ENCODE measurements at regions not wholly inside any gene's neighbourhood (a gene's known extent, or its start where the extent isn't known, plus 50 kb on each side); places are given as distances from the start of the nearest gene placed in this dataset.
"Not testable (repeated sequence)": the region's sequence is repeated elsewhere in the genome, so short reads cannot be mapped to it uniquely, and the experiment has no call there.

- Histone ChIP-seq H4K20me1 (ENCODE audit: insufficient read depth) (no peaks in the 10 kb centered on the region), H3K79me2 (ENCODE audit: insufficient read depth, low read length) (no peaks in the 10 kb centered on the region), H3K4me3 (replicated peaks in 1 of 2; ENCODE audit: low read depth in 1 of 2, low read length in 2 of 2) (no peak overlapping the region), H3K27ac (ENCODE audit: low read depth, low read length) (no peak overlapping the region), H3K4me1 (ENCODE audit: control insufficient read depth in 1 of 2, insufficient read depth in 2 of 2, low read length in 2 of 2) (no peaks in the 10 kb centered on the region), H2AFZ (ENCODE audit: low read depth, low read length, poor library complexity, severe bottlenecking) (no peak overlapping the region), H3K9ac (ENCODE audit: low read length) (no peak overlapping the region), H3K9me2 (ENCODE audit: insufficient read depth) (no peaks in the 10 kb centered on the region), H3K4me2 (ENCODE audit: low read length) (no peak overlapping the region), H3K36me3 (ENCODE audit: control insufficient read depth in 1 of 2, insufficient read depth in 2 of 2, low read length in 2 of 2) (no peaks in the 10 kb centered on the region), H3K9me3 (ENCODE audit: control insufficient read depth in 1 of 2, insufficient read depth in 1 of 2, low read depth in 1 of 2, low read length in 2 of 2) (no peaks in the 10 kb centered on the region), H3K27me3 (ENCODE audit: insufficient read depth, low read length) (no peaks in the 10 kb centered on the region)
- RAD21 ChIA-PET (ENCODE audit: low non-redundant PET in 1 of 2, low total read pairs in 2 of 2, uncharacterized antibody in 2 of 2, unreplicated experiment in 2 of 2), result no interaction called here
- ATAC-seq, result no peak
- DNase-seq (ENCODE audit: low read depth, low spot score), result no peak
- intact Hi-C loops (cut with micrococcal nuclease), result no loop called here
- no TSS peak for BruUV-seq (replicated peaks)
- POLR2A ChIA-PET, result no interaction called here
- CTCF ChIA-PET, result no interaction called here
- no peak for TF ChIP-seq EZH2 (IDR thresholded peaks at IDR 0.05)
These were observed 306.4 kb upstream of the POF1B start for GRCh38 chrX:85685843-85686242.

- CTCF ChIA-PET, result no interaction called here
These were observed 287.0 kb upstream of the POF1B start for GRCh38 chrX:85666471-85666870.

GRCh38 chrX:85663970-85664369 is 284.5 kb upstream of the POF1B start:
- H3K36me3 ChIP-seq (ENCODE audit: control insufficient read depth in 1 of 2, insufficient read depth in 2 of 2, low read length in 2 of 2); RAD21 ChIA-PET (ENCODE audit: low non-redundant PET in 1 of 2, low total read pairs in 2 of 2, uncharacterized antibody in 2 of 2, unreplicated experiment in 2 of 2); intact Hi-C loops (cut with micrococcal nuclease); H3K79me2 ChIP-seq (ENCODE audit: insufficient read depth, low read length); POLR2A ChIA-PET; H3K9me2 ChIP-seq (ENCODE audit: insufficient read depth); H3K4me2 ChIP-seq (ENCODE audit: low read length); DNase-seq (ENCODE audit: low read depth, low spot score); H3K27ac ChIP-seq (ENCODE audit: low read depth, low read length); ATAC-seq; H2AFZ ChIP-seq (ENCODE audit: low read depth, low read length, poor library complexity, severe bottlenecking); CTCF ChIA-PET; H3K9ac ChIP-seq (ENCODE audit: low read length); H4K20me1 ChIP-seq (ENCODE audit: insufficient read depth); BruUV-seq (replicated peaks); H3K9me3 ChIP-seq (ENCODE audit: control insufficient read depth in 1 of 2, insufficient read depth in 1 of 2, low read depth in 1 of 2, low read length in 2 of 2); H3K4me1 ChIP-seq (ENCODE audit: control insufficient read depth in 1 of 2, insufficient read depth in 2 of 2, low read length in 2 of 2); H3K27me3 ChIP-seq (ENCODE audit: insufficient read depth, low read length); H3K4me3 ChIP-seq (replicated peaks in 1 of 2; ENCODE audit: low read depth in 1 of 2, low read length in 2 of 2): not testable (repeated sequence)

More at GRCh38 chrX:85666471-85666870, 287.0 kb upstream of the POF1B start:
- H3K36me3 ChIP-seq (ENCODE audit: control insufficient read depth in 1 of 2, insufficient read depth in 2 of 2, low read length in 2 of 2), result no peaks in the 10 kb centered on the region
- no peak overlapping the region for H3K9ac ChIP-seq (ENCODE audit: low read length)
- no peak overlapping the region for H2AFZ ChIP-seq (ENCODE audit: low read depth, low read length, poor library complexity, severe bottlenecking)
- H3K4me1 ChIP-seq (ENCODE audit: control insufficient read depth in 1 of 2, insufficient read depth in 2 of 2, low read length in 2 of 2), result no peaks in the 10 kb centered on the region
- ChIA-PET POLR2A (no interaction called here), RAD21 (ENCODE audit: low non-redundant PET in 1 of 2, low total read pairs in 2 of 2, uncharacterized antibody in 2 of 2, unreplicated experiment in 2 of 2) (no interaction called here)
- intact Hi-C loops (cut with micrococcal nuclease), result no loop called here
- H3K79me2 ChIP-seq (ENCODE audit: insufficient read depth, low read length), result no peaks in the 10 kb centered on the region
- ATAC-seq, result no peak
- no TSS peak for BruUV-seq (replicated peaks)
- H4K20me1 ChIP-seq (ENCODE audit: insufficient read depth), result no peaks in the 10 kb centered on the region
- no peak overlapping the region for H3K27ac ChIP-seq (ENCODE audit: low read depth, low read length)
- TF ChIP-seq ATF3 (IDR thresholded peaks at IDR 0.05) (no peak), SP1 (IDR thresholded peaks at IDR 0.05; ENCODE audit: low read depth) (no peak), ZFX (IDR thresholded peaks at IDR 0.05) (no peak), TCF7L2 (IDR thresholded peaks at IDR 0.05; ENCODE audit: borderline replicate concordance, extremely low read depth, insufficient read depth, insufficient read length) (no peak), FOSL1 (IDR thresholded peaks at IDR 0.05; ENCODE audit: low read depth) (no peak), YY1 (IDR thresholded peaks at IDR 0.05; ENCODE audit: extremely low read depth, insufficient replicate concordance, low read depth, low read length) (no peak), ELF1 (IDR thresholded peaks at IDR 0.05; ENCODE audit: borderline replicate concordance, low read depth) (no peak), ZNF274 (IDR thresholded peaks at IDR 0.05; ENCODE audit: low read depth, low read length) (no peak)
- no peak overlapping the region for H3K4me2 ChIP-seq (ENCODE audit: low read length)
- no peaks in the 10 kb centered on the region for H3K27me3 ChIP-seq (ENCODE audit: insufficient read depth, low read length)
- no peaks in the 10 kb centered on the region for H3K9me3 ChIP-seq (ENCODE audit: control insufficient read depth in 1 of 2, insufficient read depth in 1 of 2, low read depth in 1 of 2, low read length in 2 of 2)
- no peaks in the 10 kb centered on the region for H3K9me2 ChIP-seq (ENCODE audit: insufficient read depth)
- DNase-seq (ENCODE audit: low read depth, low spot score), result no peak
- no peak overlapping the region for H3K4me3 ChIP-seq (replicated peaks in 1 of 2; ENCODE audit: low read depth in 1 of 2, low read length in 2 of 2)
